ENCODE measurements at regions not wholly inside any gene's neighbourhood (a gene's known extent, or its start where the extent isn't known, plus 50 kb on each side); places are given as distances from the start of the nearest gene placed in this dataset.
A peak's percentile ranks its signal among the peaks of the same experiment; 100 is the strongest.
"Not testable (repeated sequence)": the region's sequence is repeated elsewhere in the genome, so short reads cannot be mapped to it uniquely, and the experiment has no call there.

DNA sequence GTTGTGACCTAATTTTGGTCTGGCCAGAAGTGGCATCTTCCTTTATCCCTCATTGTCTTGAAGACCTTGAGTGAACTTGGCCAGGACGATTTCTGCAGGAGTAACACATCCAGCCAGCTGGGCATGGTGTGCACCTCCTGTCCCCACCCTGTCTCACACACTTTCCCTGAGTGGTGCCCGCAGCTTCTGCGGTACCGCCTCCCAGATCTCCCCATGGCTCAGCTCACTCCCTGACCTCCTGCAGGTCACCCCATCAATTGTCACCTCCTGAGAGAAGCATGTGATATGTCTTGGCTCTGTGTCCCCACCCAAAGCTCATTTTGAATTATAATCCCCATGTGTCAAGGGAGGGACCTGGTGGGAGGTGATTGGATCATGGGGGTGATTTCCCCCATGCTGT lies 50.2 kb upstream of the TP53I11 start:
- no peak for FAIRE-seq
- no peak for DNase-seq (ENCODE audit: extremely low spot score, insufficient read length, low read depth)

GRCh38 chr11:45001466-45002165 lies 50.9 kb upstream of the TP53I11 start:
- no peak for FAIRE-seq
- no peak for DNase-seq (ENCODE audit: extremely low spot score, insufficient read length, low read depth)

GRCh38 chr11:45005106-45005505 lies 54.4 kb upstream of the TP53I11 start:
- no peak for DNase-seq (ENCODE audit: extremely low spot score, insufficient read length, low read depth)
- FAIRE-seq = no peak

DNA sequence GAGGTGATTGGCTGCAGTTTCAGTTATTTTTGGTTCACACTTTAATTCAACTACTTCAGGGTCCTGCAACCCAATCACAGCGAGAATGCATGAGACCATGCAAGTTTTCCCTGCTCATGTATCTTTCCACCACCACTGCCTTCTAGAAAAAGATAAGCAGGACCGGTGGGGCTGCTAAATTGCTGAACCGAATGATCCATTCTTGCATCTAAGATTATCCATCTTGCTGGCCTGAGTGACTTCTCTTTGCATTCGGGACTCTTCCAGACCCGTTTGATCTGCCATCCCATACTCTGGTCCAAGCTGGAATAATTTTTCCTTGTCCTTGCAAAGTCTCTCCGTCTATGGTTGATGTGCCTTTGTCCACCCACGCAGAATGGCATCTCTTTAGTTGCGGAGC lies 56.3 kb upstream of the TP53I11 start:
- FAIRE-seq = no peak
- no peak for DNase-seq (ENCODE audit: extremely low spot score, insufficient read length, low read depth)

GRCh38 chr11:45015983-45016382 lies 65.3 kb upstream of the TP53I11 start:
- not testable (repeated sequence) for FAIRE-seq; DNase-seq (ENCODE audit: extremely low spot score, insufficient read length, low read depth)

DNA sequence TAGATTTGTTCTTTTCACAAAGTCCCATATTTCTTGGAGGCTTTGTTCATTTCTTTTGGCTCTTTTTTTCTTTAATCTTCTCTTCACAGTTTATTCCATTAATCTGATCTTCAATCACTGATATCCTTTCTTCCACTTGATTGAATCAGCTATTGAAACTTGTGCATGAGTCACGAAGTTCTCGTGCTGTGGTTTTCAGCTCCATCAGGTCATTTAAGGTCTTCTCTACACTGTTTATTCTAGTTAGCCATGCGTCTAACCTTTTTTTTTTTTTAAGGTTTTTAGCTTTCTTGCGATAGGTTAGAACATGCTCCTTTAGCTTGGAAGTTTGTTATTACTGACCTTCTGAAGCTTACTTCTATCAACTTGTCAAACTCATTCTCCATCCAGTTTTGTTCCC lies 65.8 kb upstream of the TP53I11 start:
- FAIRE-seq; DNase-seq (ENCODE audit: extremely low spot score, insufficient read length, low read depth): not testable (repeated sequence)

DNA sequence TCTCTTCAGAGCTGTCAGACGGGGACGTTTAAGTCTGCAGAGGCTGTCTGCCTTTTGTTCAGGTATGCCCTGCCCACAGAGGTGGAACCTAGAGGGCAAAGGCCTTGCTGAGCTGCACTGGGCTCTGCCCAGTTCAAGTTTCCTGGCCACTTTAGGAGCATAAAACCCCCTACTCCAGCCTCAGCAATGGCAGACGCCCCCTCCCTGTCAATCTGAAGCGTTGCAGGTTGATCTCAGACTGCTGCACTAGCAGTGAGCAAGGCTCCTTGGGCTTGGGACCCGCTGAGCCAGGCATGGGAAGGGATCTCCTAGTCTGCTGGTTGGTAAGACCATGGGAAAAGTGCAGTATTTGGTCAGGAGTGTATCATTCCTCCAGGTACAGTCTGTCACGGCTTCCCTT lies 66.6 kb upstream of the TP53I11 start:
- DNase-seq (ENCODE audit: extremely low spot score, insufficient read length, low read depth) = no peak
- FAIRE-seq = no peak

DNA sequence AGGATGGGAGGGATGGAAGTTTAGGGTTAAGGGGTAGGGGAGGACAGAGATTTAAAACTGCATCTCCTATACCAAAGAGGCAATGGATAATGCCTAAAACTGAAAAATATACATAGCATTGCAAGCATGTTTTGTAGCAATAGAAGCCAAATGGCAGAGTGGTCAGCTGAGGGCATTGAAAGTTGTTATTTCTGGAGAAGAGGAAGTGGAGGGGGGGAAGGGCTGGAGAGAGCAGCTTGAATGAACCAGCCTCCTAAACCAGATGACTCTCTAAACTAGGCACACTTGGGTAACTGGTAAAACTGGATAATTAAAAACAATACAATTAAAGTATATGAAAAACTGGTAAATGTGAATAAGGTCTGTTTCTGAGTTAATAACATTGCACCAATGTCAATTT lies 70.3 kb upstream of the TP53I11 start:
- DNase-seq (ENCODE audit: extremely low spot score, insufficient read length, low read depth) (no peak), FAIRE-seq (no peak)

DNA sequence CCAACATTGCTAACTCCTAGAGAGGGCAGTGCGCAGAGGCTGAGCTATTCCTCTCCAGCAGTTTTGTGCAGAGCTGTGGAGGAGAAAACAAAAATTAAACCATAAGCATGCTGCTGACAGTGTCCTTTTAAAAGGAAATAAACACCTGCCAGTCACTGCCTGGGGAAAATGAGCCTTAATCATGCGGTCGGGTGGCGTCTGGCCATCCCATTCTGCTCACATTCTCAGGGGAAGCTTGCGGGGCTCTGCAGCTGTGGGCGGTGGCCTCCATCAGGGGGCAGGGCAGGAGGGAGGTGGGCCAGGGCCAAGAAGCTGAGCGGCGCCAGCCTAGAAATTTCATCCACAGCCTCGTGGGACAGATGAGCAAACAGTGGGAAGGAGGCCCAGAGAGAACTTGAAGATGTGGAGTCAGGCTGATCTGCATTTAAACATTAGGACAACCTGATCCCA lies 71.0 kb upstream of the TP53I11 start:
- FAIRE-seq (no peak), DNase-seq (ENCODE audit: extremely low spot score, insufficient read length, low read depth) (no peak)

DNA sequence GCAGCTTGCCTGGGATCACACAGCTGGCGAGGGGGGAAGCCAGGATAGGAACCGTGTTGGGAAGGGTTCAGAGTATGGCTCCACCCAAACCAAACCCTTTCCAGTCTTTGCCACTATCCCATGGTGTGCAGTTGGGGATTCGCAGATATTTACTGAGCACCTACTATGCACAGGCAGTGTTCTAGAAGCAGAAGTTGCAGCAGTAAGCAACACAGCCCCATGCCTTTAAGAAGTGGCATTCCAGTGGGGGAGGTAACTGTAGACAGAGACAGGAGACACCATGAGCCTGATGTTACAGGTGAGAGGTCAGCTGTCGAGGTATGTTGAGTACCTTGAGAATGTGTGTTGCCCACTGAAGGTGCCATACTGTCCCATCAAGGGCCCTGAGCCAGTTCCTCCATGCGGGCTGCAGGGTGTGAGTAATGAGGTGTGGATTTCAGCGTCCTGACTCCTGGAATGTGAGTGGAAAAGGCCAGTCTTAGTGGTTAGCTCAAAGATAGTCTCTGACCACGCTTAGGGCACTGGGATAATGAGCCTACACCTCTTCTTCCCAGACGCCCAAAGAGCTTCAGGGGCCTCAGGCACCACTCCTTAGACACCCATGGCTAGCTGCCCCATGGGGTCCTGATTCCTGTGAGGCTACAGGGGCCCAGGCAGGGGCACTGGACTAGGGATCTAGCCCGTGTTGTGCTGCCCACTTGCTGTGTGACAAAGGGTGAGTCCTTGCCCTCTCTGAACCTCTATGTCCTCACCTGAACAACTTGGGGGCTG lies 71.8 kb upstream of the TP53I11 start:
- DNase-seq (ENCODE audit: extremely low spot score, insufficient read length, low read depth) (no peak), FAIRE-seq (no peak)

DNA sequence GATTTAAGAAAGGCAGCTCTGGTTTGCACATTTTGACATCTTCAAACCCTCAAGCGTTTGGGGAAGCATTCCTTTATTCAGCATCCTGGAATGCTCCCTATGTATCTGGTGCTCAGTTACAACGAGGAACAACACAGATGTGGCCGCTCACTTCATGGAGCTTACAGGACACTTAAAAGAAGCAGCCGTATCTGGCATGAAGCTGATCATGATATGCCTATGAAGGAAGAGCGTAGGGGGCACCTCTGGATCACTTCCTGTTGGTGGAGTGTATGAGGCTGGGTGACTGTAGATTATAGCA lies 72.3 kb upstream of the TP53I11 start:
- DNase-seq (ENCODE audit: extremely low spot score, insufficient read length, low read depth) (no peak), FAIRE-seq (no peak)

- FAIRE-seq = no peak
- no peak for DNase-seq (ENCODE audit: extremely low spot score, insufficient read length, low read depth)
Measured at GRCh38 chr11:45024316-45024715, 73.6 kb upstream of the TP53I11 start.

- no peak for FAIRE-seq
- DNase-seq (ENCODE audit: extremely low spot score, insufficient read length, low read depth) = no peak
Measured at GRCh38 chr11:45024846-45025588, 74.3 kb upstream of the TP53I11 start.

DNA sequence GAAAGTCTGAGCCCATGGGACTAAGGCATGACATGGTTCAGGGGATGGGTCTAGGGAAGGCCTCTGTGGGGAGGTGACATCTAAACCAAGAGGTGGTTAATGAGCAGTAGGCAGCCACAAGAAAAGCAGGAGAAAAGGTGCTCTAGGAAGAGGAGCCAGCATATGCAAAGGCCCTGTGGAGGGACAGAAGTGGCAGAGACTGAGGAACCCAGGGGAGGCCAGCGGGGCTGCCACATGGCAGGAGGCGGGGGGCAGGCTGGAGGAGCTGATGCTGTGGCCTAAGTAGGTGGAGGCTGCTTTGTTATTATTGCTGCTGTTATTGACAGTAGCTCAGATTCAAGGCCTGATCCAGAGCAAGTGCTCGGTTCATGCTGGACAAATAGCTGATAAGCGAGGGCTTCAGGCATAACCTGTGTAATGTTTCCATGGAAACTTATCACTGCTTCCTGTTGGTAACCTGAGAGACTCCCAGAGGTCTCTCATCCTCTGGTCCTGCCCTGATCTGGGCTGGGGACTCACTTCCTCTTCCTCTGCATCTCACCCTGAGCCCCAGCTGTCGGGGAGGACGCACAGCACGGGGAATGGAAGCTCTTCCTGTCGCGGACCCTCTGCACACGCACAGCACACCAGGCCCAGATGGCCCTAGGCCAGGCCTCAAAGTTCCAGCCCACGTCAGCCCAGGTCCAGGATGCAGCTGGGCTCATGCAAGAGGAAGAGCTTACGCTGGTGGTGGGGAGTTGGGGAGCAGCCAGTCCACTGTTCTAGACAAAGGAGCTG lies 75.2 kb upstream of the TP53I11 start:
- DNase-seq (ENCODE audit: extremely low spot score, insufficient read length, low read depth) (peak; percentile 22), FAIRE-seq (peak; percentile 15)

- no peak for FAIRE-seq
- DNase-seq (ENCODE audit: extremely low spot score, insufficient read length, low read depth) = no peak
Measured at GRCh38 chr11:45026835-45027234, 76.2 kb upstream of the TP53I11 start.

DNA sequence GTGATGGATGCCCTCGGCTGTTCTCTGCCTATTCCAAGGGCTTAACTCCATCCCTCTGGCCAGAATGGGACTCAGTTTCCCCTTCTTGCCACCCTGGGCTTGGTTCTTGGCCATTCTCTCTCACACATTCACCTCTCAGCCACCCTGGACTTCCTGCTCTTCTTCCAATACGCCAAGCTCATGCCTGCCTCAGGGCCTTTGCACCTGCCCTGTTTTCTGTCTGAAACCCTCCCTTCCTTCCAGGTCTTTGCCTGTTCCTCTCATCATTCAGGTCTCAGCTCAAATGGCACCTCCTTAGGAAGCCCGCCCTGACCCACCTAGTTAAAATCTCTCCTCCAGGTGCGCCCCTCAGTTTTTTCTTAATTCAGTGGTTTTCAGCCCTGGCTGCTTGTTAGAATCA lies 76.6 kb upstream of the TP53I11 start:
- no peak for DNase-seq (ENCODE audit: extremely low spot score, insufficient read length, low read depth)
- no peak for FAIRE-seq

DNA sequence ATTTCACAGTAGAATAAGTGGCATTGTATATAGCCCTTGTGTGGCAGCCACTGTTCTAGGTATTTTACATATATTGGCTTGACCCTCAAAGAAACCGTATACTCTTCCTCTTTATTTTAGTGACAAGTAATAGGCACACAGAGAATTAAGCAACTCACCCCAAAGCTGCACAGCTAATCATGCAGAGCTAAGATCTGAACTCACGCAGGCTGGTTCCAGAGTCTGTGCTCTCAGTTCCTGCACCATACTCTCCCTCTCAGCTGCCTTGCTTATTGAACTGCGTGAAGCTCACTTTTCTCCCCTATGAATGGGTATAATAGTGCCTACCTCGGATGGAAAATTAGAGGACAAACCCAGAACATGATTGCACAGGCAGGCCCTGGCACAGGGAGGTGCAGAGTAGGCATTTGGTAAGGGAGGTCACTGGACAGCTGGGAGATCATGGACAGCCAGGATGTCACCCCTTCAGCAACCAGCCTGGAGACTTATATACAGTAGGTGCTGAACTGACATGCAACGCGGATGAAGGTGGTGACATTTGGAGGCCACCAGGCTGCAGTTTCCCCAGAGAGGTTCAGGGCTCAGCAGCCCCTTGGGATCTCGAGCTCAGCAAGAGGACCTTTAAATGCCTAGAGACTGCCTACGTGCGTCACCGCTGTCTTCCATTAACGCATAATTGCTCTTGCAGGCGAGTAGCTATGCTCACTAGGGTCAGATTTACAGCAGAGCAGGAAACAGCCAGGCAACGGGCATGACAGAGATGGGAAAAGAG lies 78.4 kb upstream of the TP53I11 start:
- no peak for FAIRE-seq
- no peak for DNase-seq (ENCODE audit: extremely low spot score, insufficient read length, low read depth)

DNA sequence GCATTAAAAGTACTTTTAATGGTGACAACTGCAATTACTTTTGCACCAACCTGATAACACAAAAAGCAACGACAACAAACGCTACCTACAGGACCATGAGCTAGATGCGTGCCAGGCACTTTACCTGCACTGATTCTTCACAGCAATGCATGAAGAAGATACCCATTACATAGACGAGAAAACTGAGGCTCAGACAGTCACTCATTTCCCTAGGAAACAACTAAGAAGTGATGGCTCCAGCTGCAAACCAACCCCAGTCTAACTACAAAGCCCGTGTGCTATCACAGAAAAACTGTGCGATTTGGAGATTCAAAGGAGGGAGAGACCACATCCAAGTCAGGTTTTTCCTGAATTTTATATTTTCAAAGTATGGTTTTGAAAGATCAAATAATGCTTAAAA lies 80.1 kb upstream of the TP53I11 start:
- FAIRE-seq (no peak), DNase-seq (ENCODE audit: extremely low spot score, insufficient read length, low read depth) (no peak)

GRCh38 chr11:45031912-45032519 lies 81.3 kb upstream of the TP53I11 start:
- DNase-seq (ENCODE audit: extremely low spot score, insufficient read length, low read depth) = peak; percentile 52
- FAIRE-seq = peak; percentile 97

All from GM18507 (cell line).